ENCODE measurements at regions not wholly inside any gene's neighbourhood (a gene's known extent, or its start where the extent isn't known, plus 50 kb on each side); places are given as distances from the start of the nearest gene placed in this dataset.

DNA sequence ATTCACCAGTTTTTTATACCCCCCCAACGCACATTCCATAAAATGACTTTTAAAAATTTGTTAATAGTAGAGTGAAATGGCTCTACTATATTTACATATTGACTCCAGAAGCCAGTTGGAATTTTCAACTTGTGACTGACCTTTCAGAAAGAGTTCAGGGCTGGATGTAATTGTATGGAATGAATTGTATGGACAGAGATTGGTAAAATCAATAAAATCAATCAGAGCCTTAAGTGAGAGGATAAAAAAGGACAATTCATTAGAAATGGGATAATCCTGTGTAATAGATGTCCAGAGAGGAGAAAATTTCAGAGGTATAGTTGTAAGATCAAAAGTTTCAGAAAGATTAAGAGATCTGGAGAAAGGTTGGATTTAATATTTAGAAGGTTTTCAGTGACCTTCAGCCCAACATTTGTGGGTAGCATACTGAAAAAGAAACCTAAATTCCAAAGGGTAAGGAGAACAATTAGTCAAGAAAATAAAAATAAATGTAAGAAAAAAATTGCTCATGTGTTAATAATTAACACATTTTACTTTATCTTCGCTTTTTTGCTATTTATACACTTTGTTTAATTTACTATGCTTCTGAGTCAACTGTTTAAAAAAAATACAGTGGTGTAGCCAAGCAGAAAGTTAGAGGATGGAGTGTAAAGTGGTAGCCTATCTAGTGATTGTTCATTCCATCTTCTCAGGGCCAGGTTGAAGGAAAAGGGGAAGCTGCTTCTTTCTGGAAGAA, 385.4 kb upstream of the TMEFF2 start:
- TF ChIP-seq CTCF (IDR thresholded peaks at IDR 0.05), result no peak
- TF ChIP-seq POLR2AphosphoS5 (IDR thresholded peaks at IDR 0.05), result no peak
- TF ChIP-seq POLR2A (IDR thresholded peaks at IDR 0.05), result no peak

All from suprapubic skin (tissue), 4 donors.